ENCODE measurements at regions not wholly inside any gene's neighbourhood (a gene's known extent, or its start where the extent isn't known, plus 50 kb on each side); places are given as distances from the start of the nearest gene placed in this dataset.

DNA sequence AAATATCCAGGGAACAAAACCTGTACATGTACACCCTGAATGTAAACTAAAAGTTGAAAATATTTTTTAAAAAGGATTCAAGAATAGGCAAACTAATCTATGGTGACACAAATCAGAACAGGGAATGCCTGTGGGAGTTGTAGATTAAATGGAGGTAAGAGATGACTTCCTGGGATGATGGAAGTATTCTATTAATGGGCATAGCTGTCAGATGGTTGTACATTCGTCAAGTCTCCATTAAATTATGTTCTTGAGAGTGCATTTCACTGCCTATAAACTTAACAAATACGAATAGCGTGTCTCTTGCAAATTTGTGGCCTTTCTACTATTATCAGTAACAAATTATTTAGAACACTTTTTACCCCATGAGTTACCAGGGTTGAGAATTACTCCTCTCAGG lies 207.0 kb downstream of the HNMT start:
- Histone ChIP-seq H3K4me3 (ENCODE audit: low read depth, low read length) (no peak overlapping the region), H3K9me3 (ENCODE audit: control insufficient read depth, insufficient read depth, low read length) (no peaks in the 10 kb centered on the region), H3K27ac (ENCODE audit: low read depth, low read length) (no peak overlapping the region), H3K27me3 (ENCODE audit: control insufficient read depth, insufficient read depth, low read length) (no peaks in the 10 kb centered on the region)
- no peak for TF ChIP-seq CTCF (IDR thresholded peaks at IDR 0.05; ENCODE audit: low read depth, low read length)
- ChIA-PET POLR2A (no interaction called here), CTCF (no interaction called here)
- no peak for DNase-seq (ENCODE audit: low read depth, low spot score)

GRCh38 chr2:138175066-138175465 lies 210.8 kb downstream of the HNMT start:
- Histone ChIP-seq H3K27me3 (ENCODE audit: control insufficient read depth, insufficient read depth, low read length) (no peaks in the 10 kb centered on the region), H3K9me3 (ENCODE audit: control insufficient read depth, insufficient read depth, low read length) (no peaks in the 10 kb centered on the region), H3K4me3 (ENCODE audit: low read depth, low read length) (no peak overlapping the region), H3K27ac (ENCODE audit: low read depth, low read length) (no peak overlapping the region)
- no peak for TF ChIP-seq CTCF (IDR thresholded peaks at IDR 0.05; ENCODE audit: low read depth, low read length)
- no peak for DNase-seq (ENCODE audit: low read depth, low spot score)
- ChIA-PET POLR2A (no interaction called here), CTCF (no interaction called here)

DNA sequence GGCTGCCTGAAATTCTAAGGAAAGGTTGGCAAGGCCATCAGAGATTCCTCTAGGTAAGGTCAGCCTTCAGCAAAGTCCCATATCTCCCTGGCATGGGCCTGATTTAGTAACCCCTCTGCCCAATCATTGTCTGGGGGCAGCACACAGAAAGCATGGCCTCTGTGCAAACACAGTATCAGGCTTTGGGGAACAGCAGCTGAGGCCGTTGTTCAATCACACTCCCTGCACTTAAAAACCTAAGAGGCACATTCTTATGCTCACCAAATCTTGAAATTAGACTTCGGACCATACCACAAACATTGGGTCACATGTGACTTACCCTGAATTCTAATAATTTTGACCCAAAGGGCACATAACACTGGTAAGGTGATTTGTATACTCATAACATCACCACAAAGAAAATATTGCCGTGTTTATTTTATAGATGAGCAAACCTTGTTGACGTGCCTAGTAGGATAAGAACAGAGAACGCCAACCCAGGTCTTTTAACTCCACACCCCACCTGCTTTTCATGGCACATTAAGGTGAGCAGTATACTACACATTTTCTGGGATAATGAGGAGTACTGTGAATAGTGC lies 212.7 kb downstream of the HNMT start:
- Histone ChIP-seq H3K27me3 (ENCODE audit: control insufficient read depth, insufficient read depth, low read length) (no peaks in the 10 kb centered on the region), H3K4me3 (ENCODE audit: low read depth, low read length) (no peak overlapping the region), H3K9me3 (ENCODE audit: control insufficient read depth, insufficient read depth, low read length) (no peaks in the 10 kb centered on the region), H3K27ac (ENCODE audit: low read depth, low read length) (no peak overlapping the region)
- ChIA-PET CTCF (no interaction called here), POLR2A (no interaction called here)
- TF ChIP-seq CTCF (IDR thresholded peaks at IDR 0.05; ENCODE audit: low read depth, low read length) = no peak
- no peak for DNase-seq (ENCODE audit: low read depth, low spot score)

DNA sequence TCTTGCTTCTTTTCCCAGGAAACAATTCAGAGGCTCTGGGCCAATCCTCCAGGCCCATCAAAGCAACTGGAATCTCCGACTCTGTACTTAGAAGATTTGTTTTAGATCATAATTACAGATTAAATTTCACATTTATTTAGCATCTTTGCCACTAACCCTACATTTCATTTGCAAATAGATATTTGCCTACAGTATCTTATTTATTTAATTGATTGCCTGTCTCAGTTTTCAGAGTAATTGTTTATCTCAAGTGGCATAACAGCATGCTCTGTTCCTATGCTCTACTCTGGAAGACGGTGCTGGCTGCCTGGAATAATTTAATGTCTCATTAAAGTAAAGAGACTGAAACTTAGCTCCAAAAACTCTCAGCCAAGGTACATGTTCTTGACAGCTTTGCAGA lies 213.4 kb downstream of the HNMT start:
- no peak for TF ChIP-seq CTCF (IDR thresholded peaks at IDR 0.05; ENCODE audit: low read depth, low read length)
- ChIA-PET CTCF (no interaction called here), POLR2A (no interaction called here)
- H3K27me3 ChIP-seq (ENCODE audit: control insufficient read depth, insufficient read depth, low read length) = peaks cover 1% of the 10 kb centered on the region
- H3K4me3 ChIP-seq (ENCODE audit: low read depth, low read length) = no peak overlapping the region
- H3K27ac ChIP-seq (ENCODE audit: low read depth, low read length) = no peak overlapping the region
- DNase-seq (ENCODE audit: low read depth, low spot score) = no peak
- no peaks in the 10 kb centered on the region for H3K9me3 ChIP-seq (ENCODE audit: control insufficient read depth, insufficient read depth, low read length)

DNA sequence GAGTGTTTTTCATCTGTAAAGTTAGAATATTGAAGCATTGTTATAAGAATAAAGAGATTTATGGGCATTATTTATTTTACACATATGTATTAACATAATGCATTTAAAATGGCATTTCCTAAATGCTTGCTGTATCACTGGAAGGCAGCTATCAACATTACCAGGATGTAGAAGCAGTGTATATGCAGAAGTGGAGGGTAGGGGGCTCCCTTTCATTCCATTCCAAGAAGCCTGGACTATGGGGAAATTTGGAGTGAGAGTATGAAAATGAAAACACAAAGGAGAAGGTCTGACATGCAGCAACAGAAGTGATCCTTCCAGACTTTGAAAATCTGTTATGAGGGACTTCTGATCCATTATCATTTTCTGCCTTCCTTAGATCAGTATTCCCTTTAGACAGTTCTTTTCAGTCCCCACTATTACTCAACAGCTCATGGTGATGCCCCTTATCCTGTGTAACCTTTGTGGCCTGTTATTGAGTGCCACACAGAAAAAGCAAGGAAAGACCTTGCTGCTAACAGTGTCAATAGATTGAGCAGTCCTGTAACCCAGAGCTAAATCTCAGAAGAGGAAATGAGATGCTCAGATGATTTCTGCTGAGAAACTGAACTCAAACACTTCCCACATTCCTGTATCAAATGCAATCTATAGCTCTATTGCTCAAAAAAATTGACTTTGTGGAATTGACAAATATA lies 216.6 kb downstream of the HNMT start:
- no peaks in the 10 kb centered on the region for H3K9me3 ChIP-seq (ENCODE audit: control insufficient read depth, insufficient read depth, low read length)
- ChIA-PET POLR2A (no interaction called here), CTCF (interaction anchor here (0.6 to 2.6 kb wide), 3 partner anchors 20 to 447 kb away, joined by 3 to 7 read pairs (median 4); no protein-coding TSS in a partner anchor)
- DNase-seq (ENCODE audit: low read depth, low spot score) = no peak
- peaks cover 2% of the 10 kb centered on the region for H3K27me3 ChIP-seq (ENCODE audit: control insufficient read depth, insufficient read depth, low read length)
- TF ChIP-seq CTCF (IDR thresholded peaks at IDR 0.05; ENCODE audit: low read depth, low read length) = peak; percentile 36
- H3K4me3 ChIP-seq (ENCODE audit: low read depth, low read length) = no peak overlapping the region
- H3K27ac ChIP-seq (ENCODE audit: low read depth, low read length) = no peak overlapping the region
